DND-41 (cell line): ENCODE measurements at regions not wholly inside any gene's neighbourhood (a gene's known extent, or its start where the extent isn't known, plus 50 kb on each side); places are given as distances from the start of the nearest gene placed in this dataset.
"Not testable (repeated sequence)": the region's sequence is repeated elsewhere in the genome, so short reads cannot be mapped to it uniquely, and the experiment has no call there.

Experiments used
- CTCF ChIP-seq: IDR thresholded peaks from 2 replicates; pipeline ENCODE4 v1.5.1; 2012; ENCODE audit warnings: borderline replicate concordance, low read length, moderate library complexity, mild to moderate bottlenecking; ENCODE audit not compliant: poor library complexity, severe bottlenecking; ENCODE audit errors: extremely low read depth
- EZH2 ChIP-seq: IDR thresholded peaks from 3 replicates; pipeline ENCODE4 v1.6.1; 2012; ENCODE audit warnings: borderline replicate concordance, low read depth, mild to moderate bottlenecking, moderate library complexity, low read length, inconsistent platforms; ENCODE audit not compliant: severe bottlenecking

DNA sequence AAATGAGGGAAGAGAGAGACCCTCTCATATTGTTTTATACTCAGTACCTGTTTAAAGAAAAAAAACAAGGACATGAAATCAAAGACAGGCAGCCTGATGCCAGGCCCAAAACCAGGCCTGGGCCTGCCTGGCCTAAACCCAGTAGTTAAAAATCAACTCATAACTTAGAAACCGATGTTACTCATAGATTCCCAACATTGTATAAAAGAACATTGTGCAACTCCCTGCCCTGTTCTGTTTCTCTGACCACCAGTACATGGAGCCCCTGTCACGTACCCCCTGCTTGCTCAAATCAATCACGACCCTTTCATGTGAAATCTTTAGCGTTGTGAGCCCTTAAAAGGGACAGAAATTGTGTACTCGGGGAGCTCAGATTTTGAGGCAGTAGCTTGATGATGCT, 291.4 kb upstream of the SGCG start:
- not testable (repeated sequence) for TF ChIP-seq CTCF, EZH2
